ENCODE measurements at regions not wholly inside any gene's neighbourhood (a gene's known extent, or its start where the extent isn't known, plus 50 kb on each side); places are given as distances from the start of the nearest gene placed in this dataset.

DNA sequence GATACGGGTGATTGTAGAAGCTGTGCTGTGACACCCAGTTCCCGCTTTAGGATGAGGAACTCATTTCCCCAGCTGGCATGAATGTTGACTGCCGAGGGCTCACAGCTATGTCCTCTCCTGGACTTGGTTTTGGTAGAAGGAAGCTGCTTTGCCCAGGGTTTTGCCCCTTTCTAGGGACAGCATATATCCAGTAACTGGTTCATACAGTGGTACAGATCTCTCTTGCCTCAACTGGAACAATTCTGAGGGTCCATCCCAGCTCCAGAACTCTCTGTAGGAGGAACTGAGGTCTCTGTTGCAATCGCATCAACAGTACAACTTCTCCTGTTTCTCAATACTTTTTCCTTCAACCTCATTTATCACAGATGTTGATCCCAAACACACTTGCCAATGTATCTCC, 54.5 kb upstream of the FNDC3B start:
- H3K27me3 Mint-ChIP-seq (ENCODE audit: insufficient read depth), result no peaks in the 10 kb centered on the region; the same call in 1 of the 2 replicates
- no peaks in the 10 kb centered on the region for H3K9me3 Mint-ChIP-seq
- TF ChIP-seq, protein P1, sequence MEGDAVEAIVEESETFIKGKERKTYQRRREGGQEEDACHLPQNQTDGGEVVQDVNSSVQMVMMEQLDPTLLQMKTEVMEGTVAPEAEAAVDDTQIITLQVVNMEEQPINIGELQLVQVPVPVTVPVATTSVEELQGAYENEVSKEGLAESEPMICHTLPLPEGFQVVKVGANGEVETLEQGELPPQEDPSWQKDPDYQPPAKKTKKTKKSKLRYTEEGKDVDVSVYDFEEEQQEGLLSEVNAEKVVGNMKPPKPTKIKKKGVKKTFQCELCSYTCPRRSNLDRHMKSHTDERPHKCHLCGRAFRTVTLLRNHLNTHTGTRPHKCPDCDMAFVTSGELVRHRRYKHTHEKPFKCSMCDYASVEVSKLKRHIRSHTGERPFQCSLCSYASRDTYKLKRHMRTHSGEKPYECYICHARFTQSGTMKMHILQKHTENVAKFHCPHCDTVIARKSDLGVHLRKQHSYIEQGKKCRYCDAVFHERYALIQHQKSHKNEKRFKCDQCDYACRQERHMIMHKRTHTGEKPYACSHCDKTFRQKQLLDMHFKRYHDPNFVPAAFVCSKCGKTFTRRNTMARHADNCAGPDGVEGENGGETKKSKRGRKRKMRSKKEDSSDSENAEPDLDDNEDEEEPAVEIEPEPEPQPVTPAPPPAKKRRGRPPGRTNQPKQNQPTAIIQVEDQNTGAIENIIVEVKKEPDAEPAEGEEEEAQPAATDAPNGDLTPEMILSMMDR (IDR thresholded peaks at IDR 0.05), result no peak
- H3K4me1 Mint-ChIP-seq (ENCODE audit: low read depth), result peaks cover 40% of the 10 kb centered on the region
- no peaks in the 10 kb centered on the region for H3K36me3 Mint-ChIP-seq (ENCODE audit: low read depth)
- H3K4me3 Mint-ChIP-seq, result no peak overlapping the region
- no peak for DNase-seq
- no peak overlapping the region for H3K27ac Mint-ChIP-seq

- Mint-ChIP-seq H3K27me3 (ENCODE audit: insufficient read depth) (no peaks in the 10 kb centered on the region; the same call in 1 of the 2 replicates), H3K4me3 (no peak overlapping the region), H3K36me3 (ENCODE audit: low read depth) (no peaks in the 10 kb centered on the region), H3K4me1 (ENCODE audit: low read depth) (peaks cover 35% of the 10 kb centered on the region), H3K27ac (no peak overlapping the region), H3K9me3 (no peaks in the 10 kb centered on the region; the same call in 1 of the 2 replicates)
- TF ChIP-seq, protein P1 (IDR thresholded peaks at IDR 0.05), result no peak
- DNase-seq, result no peak
Measured at GRCh38 chr3:171986176-171986575, 53.2 kb upstream of the FNDC3B start.

DNA sequence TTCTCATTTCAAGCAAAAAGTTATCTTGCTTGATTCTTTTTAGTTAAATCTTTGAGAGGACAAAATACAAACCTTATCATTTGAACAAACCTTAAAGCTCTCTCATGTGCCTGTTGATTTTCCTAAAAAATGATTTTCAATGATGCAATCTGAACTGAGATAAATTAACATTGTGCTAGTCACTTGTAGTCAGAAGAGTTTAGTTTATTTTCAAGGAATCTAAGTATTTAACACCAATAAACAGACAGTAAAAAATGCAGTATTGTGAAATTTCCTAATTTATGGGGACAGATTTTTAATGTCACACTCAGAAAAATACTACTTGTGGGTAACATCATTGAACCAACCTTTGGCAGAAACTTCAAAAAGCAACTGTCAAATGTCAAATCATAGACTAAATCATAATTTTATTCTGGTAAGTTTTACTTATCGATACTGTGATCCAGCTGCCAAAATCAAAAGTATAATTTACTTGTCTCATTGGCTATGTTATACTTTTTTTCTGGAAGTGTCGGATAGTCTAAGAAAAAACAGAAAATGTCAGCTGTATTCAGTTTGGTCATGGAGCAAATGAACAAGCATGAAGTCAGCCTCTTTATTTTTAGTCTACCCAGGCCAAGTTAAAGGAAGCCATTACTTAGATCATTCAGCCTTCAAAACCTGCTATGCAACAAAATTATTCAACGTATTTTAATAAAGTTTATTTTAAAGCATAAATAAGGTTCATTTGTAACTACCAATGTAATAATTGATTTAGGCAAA, 52.4 kb upstream of the FNDC3B start:
- H3K9me3 Mint-ChIP-seq, result no peaks in the 10 kb centered on the region; the same call in 1 of the 2 replicates
- DNase-seq, result no peak
- no peak overlapping the region for H3K4me3 Mint-ChIP-seq
- TF ChIP-seq, protein P1 (IDR thresholded peaks at IDR 0.05), result no peak
- peaks cover 35% of the 10 kb centered on the region for H3K4me1 Mint-ChIP-seq (ENCODE audit: low read depth)
- no peaks in the 10 kb centered on the region for H3K36me3 Mint-ChIP-seq (ENCODE audit: low read depth)
- H3K27me3 Mint-ChIP-seq (ENCODE audit: insufficient read depth), result no peaks in the 10 kb centered on the region; the same call in 1 of the 2 replicates
- no peak overlapping the region for H3K27ac Mint-ChIP-seq
